Prostate gland (tissue), 2 donors: ENCODE measurements at regions not wholly inside any gene's neighbourhood (a gene's known extent, or its start where the extent isn't known, plus 50 kb on each side); places are given as distances from the start of the nearest gene placed in this dataset.

Experiments
- DNase-seq: peaks from one replicate; pipeline ENCODE4 v3.0.0-alpha.2; 2019; ENCODE audit warnings: low spot score
- H3K27ac ChIP-seq, 2 donors: fragments of 200-600 bp; sonication (generic); 2 replicates each; pipeline ENCODE4 v1.5.1; 2017 to 2019
- H3K27me3 ChIP-seq: fragments of 200-600 bp; sonication (generic); replicated peaks from 2 replicates; pipeline ENCODE4 v1.5.1; 2019; ENCODE audit not compliant: insufficient read depth
- H3K36me3 ChIP-seq, 2 donors: fragments of 200-600 bp; sonication (generic); 1 replicate in 1 of 2; 2 replicates in 1 of 2; pipeline versions ENCODE4 v1.5.1 to v1.8.1; 2017 to 2019
- H3K4me1 ChIP-seq: fragments of 200-600 bp; sonication (generic); replicated peaks from 2 replicates; pipeline ENCODE4 v1.5.1; 2019
- H3K4me3 ChIP-seq, 2 donors: fragments of 200-600 bp; sonication (generic); 2 replicates each; pipeline ENCODE4 v1.5.1; 2017 to 2019
- H3K9me3 ChIP-seq: fragments of 200-600 bp; sonication (generic); 2 replicates; pipeline ENCODE4 v1.5.1; 2017
- POLR2A ChIP-seq: fragments of 450-650 bp; IDR thresholded peaks from one replicate; pipeline ENCODE4 v1.6.1; 2016; ENCODE audit warnings: antibody characterized with exemption, mild to moderate bottlenecking
- POLR2AphosphoS5 ChIP-seq: sonication (generic); formaldehyde crosslinking; IDR thresholded peaks from one replicate; pipeline ENCODE4 v1.6.1; 2017; ENCODE audit warnings: antibody characterized with exemption
- WGBS: methylation state at CpG from one replicate; pipeline ENCODE4 v1.1.5; 2018; 5-methylcytosine and 5-hydroxymethylcytosine counted together
- intact Hi-C: fragments of 100-400 bp; cut with DNase I; formaldehyde crosslinking; loops from one replicate; pipeline ENCODE4 v1.14.2; 2022
- TF ChIP-seq, protein P1 (sequence below), 4 experiments: fragments of 200-600 bp in 2 of 4; fragments of 450-650 bp in 2 of 4; sonication (generic) in 2 of 4; IDR thresholded peaks; 1 replicate in 3 of 4; 2 replicates in 1 of 4; pipeline ENCODE4 v1.5.1; 2016 to 2019; ENCODE audit warnings: antibody characterized with exemption in 4 of 4, mild to moderate bottlenecking in 2 of 4, moderate library complexity in 2 of 4

- no peak for TF ChIP-seq POLR2AphosphoS5
- TF ChIP-seq POLR2A, result no peak
- TF ChIP-seq, protein P1, sequence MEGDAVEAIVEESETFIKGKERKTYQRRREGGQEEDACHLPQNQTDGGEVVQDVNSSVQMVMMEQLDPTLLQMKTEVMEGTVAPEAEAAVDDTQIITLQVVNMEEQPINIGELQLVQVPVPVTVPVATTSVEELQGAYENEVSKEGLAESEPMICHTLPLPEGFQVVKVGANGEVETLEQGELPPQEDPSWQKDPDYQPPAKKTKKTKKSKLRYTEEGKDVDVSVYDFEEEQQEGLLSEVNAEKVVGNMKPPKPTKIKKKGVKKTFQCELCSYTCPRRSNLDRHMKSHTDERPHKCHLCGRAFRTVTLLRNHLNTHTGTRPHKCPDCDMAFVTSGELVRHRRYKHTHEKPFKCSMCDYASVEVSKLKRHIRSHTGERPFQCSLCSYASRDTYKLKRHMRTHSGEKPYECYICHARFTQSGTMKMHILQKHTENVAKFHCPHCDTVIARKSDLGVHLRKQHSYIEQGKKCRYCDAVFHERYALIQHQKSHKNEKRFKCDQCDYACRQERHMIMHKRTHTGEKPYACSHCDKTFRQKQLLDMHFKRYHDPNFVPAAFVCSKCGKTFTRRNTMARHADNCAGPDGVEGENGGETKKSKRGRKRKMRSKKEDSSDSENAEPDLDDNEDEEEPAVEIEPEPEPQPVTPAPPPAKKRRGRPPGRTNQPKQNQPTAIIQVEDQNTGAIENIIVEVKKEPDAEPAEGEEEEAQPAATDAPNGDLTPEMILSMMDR (IDR thresholded peaks at IDR 0.05), result no peak
- H3K27ac ChIP-seq, result no peak overlapping the region
- no peak for DNase-seq
- H3K27me3 ChIP-seq, result no peaks in the 10 kb centered on the region
- no peaks in the 10 kb centered on the region for H3K9me3 ChIP-seq
- WGBS, result 91% methylated on average over 5 of the region's 5 CpGs
- intact Hi-C loops, result no loop called here
- no peaks in the 10 kb centered on the region for H3K36me3 ChIP-seq
- H3K4me1 ChIP-seq, result no peaks in the 10 kb centered on the region
- no peak overlapping the region for H3K4me3 ChIP-seq
These were observed 170.0 kb downstream of the ETAA1 start for GRCh38 chr2:67566958-67567635.

DNA sequence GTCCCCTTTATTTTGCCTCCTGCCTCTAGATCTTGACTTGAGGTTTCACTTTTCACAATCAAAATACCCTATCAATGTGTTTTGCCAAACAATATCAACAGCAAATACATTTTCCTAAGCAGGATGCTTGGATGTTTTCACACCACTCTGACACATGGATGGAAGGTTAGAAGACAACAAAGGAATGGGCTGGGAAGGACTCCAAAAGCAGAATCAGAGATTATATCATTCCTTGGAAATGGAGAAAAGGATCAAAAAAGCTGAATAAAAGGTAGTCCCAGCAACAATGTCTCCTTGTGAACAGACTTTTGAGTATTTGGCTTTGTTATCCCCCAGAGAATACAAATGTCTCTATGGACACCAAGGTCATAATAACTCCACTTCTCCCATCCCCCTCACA, 170.8 kb downstream of the ETAA1 start:
- H3K36me3 ChIP-seq, result no peaks in the 10 kb centered on the region
- H3K4me1 ChIP-seq, result no peaks in the 10 kb centered on the region
- TF ChIP-seq POLR2A (no peak), POLR2AphosphoS5 (no peak)
- TF ChIP-seq, protein P1 (IDR thresholded peaks at IDR 0.05), result no peak
- intact Hi-C loops, result no loop called here
- H3K9me3 ChIP-seq, result no peaks in the 10 kb centered on the region
- no peaks in the 10 kb centered on the region for H3K27me3 ChIP-seq
- DNase-seq, result no peak
- H3K4me3 ChIP-seq, result no peak overlapping the region
- no peak overlapping the region for H3K27ac ChIP-seq

DNA sequence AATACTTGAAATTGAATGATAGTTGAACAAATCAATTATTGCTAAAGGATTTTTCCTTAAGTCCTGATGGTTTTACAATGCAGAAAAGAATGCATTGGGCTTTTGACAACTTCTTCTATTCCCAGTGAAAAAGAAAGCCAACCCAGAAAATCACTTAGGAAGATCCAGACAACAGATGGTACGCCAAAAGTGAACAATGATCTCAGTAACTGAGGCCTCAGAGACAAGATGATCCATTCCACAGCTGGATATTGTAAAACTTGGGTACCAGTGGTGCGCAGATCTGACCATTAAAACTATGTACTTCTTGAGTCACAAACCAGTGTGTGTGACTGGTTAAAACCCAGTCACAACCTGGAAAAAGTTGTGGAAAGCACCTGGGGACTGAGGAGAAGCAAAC, 173.5 kb downstream of the ETAA1 start:
- no peaks in the 10 kb centered on the region for H3K27me3 ChIP-seq
- 76% methylated on average over 2 of the region's 2 CpGs for WGBS
- no peak overlapping the region for H3K4me3 ChIP-seq
- intact Hi-C loops, result no loop called here
- TF ChIP-seq, protein P1 (IDR thresholded peaks at IDR 0.05), result no peak
- TF ChIP-seq POLR2AphosphoS5 (no peak), POLR2A (no peak)
- H3K9me3 ChIP-seq, result no peaks in the 10 kb centered on the region
- no peaks in the 10 kb centered on the region for H3K4me1 ChIP-seq
- H3K36me3 ChIP-seq, result no peaks in the 10 kb centered on the region
- no peak overlapping the region for H3K27ac ChIP-seq
- DNase-seq, result no peak

DNA sequence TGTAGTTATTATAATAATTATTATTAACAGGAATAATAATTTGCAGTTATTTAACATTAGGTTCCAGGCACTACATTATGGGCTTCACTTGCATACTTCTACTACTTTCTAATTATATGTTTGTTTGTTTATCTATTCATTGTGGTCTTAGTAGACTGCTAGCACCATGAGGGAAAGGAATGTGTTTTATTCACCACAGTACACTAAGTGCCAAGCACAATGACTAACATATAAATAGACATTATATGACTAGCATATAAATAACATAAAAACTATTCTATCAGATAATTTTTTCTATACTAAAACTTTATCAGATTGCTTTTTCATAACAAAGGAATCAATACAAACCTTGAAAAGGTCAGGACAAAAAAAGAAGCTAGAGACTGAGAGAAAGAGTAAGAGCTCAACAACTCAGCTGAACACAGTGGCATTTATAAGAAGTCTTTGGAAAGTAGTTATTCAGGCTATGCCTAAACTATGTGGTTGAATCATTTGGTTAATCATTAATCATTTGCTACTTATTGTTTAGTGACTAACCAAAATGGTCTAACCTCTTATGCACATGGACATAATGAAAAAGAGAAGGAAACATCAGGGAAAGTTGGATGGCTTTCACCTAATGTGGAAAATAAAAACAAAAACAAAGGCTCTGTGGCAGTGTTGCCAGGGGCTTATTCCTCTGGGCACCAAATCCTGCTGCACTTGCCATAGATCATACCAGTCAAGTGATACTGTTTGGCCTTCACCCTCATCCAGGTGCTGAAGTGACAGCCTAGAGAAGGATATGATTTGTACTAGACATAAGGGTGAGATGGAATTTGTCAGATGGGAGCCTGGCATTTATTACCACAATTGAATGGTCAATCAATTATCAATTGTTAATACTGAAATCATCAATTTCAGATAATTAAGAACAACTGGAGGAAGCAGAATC, 174.9 kb downstream of the ETAA1 start:
- no peaks in the 10 kb centered on the region for H3K27me3 ChIP-seq
- peak overlapping the region in 1 of 2 donors; percentile 2 for H3K27ac ChIP-seq
- DNase-seq, result no peak
- no peaks in the 10 kb centered on the region for H3K9me3 ChIP-seq
- intact Hi-C loops, result no loop called here
- no peak overlapping the region for H3K4me3 ChIP-seq
- TF ChIP-seq POLR2A, result no peak
- TF ChIP-seq POLR2AphosphoS5, result no peak
- TF ChIP-seq, protein P1 (IDR thresholded peaks at IDR 0.05), result no peak
- no peaks in the 10 kb centered on the region for H3K4me1 ChIP-seq
- H3K36me3 ChIP-seq, result no peaks in the 10 kb centered on the region
